ENCODE measurements at regions not wholly inside any gene's neighbourhood (a gene's known extent, or its start where the extent isn't known, plus 50 kb on each side); places are given as distances from the start of the nearest gene placed in this dataset.

GRCh38 chr3:56874269-56874668 is 72.5 kb upstream of the ARHGEF3 start:
- no peak overlapping the region for H3K4me3 ChIP-seq (replicated peaks; ENCODE audit: low read depth, low read length)
- TF ChIP-seq CTCF (IDR thresholded peaks at IDR 0.05; ENCODE audit: low read depth, low read length, missing control alignments) = no peak
- DNase-seq (ENCODE audit: extremely low read depth, low read depth) = no peak

GRCh38 chr3:56870436-56870835 is 68.7 kb upstream of the ARHGEF3 start:
- TF ChIP-seq CTCF (IDR thresholded peaks at IDR 0.05; ENCODE audit: low read depth, low read length, missing control alignments) = no peak
- no peak overlapping the region for H3K4me3 ChIP-seq (replicated peaks; ENCODE audit: low read depth, low read length)
- DNase-seq (ENCODE audit: extremely low read depth, low read depth) = no peak

GRCh38 chr3:56869157-56869889 is 67.6 kb upstream of the ARHGEF3 start:
- DNase-seq (ENCODE audit: extremely low read depth, low read depth) = no peak
- no peak overlapping the region for H3K4me3 ChIP-seq (replicated peaks; ENCODE audit: low read depth, low read length)
- no peak for TF ChIP-seq CTCF (IDR thresholded peaks at IDR 0.05; ENCODE audit: low read depth, low read length, missing control alignments)

GRCh38 chr3:56868706-56869105 is 67.0 kb upstream of the ARHGEF3 start:
- no peak overlapping the region for H3K4me3 ChIP-seq (replicated peaks; ENCODE audit: low read depth, low read length)
- DNase-seq (ENCODE audit: extremely low read depth, low read depth) = no peak
- no peak for TF ChIP-seq CTCF (IDR thresholded peaks at IDR 0.05; ENCODE audit: low read depth, low read length, missing control alignments)

- H3K4me3 ChIP-seq (replicated peaks; ENCODE audit: low read depth, low read length) = no peak overlapping the region
- no peak for TF ChIP-seq CTCF (IDR thresholded peaks at IDR 0.05; ENCODE audit: low read depth, low read length, missing control alignments)
- no peak for DNase-seq (ENCODE audit: extremely low read depth, low read depth)
Measured at GRCh38 chr3:56867671-56868070, 65.9 kb upstream of the ARHGEF3 start.

GRCh38 chr3:56864918-56865524 is 63.3 kb upstream of the ARHGEF3 start:
- H3K4me3 ChIP-seq (replicated peaks; ENCODE audit: low read depth, low read length) = no peak overlapping the region
- no peak for DNase-seq (ENCODE audit: extremely low read depth, low read depth)
- TF ChIP-seq CTCF (IDR thresholded peaks at IDR 0.05; ENCODE audit: low read depth, low read length, missing control alignments) = no peak
